HG03378 (cell line): ENCODE measurements at regions not wholly inside any gene's neighbourhood (a gene's known extent, or its start where the extent isn't known, plus 50 kb on each side); places are given as distances from the start of the nearest gene placed in this dataset.
"Not testable (repeated sequence)": the region's sequence is repeated elsewhere in the genome, so short reads cannot be mapped to it uniquely, and the experiment has no call there.

Experiments
- ATAC-seq: cut with Tn5 transposase; IDR thresholded peaks from one replicate; pipeline ENCODE4 v1.9.1; 2021; ENCODE audit warnings: mild to moderate bottlenecking, moderate library complexity; ENCODE audit not compliant: unreplicated experiment

DNA sequence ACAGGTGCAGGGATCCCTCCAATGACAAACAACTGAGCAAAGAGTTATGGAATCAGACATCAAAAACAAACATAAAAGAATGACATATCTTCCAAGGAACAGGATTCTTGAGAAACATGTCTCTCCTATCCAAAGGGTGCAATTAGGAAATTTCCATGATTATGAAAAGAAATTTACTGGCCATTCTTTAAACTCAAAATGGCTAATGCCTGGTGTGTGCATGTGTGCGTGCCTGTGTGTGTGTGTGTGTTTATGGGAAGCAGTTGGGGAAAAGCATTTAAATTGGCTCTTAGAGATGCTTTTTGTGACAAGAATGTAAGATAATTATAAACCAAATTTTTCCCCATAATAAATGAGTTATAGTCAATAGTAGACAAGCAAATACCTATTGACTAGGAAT, 320.5 kb upstream of the THBS1 start:
- ATAC-seq: no peak

GRCh38 chr15:39260791-39261190, 320.1 kb upstream of the THBS1 start:
- no peak for ATAC-seq

DNA sequence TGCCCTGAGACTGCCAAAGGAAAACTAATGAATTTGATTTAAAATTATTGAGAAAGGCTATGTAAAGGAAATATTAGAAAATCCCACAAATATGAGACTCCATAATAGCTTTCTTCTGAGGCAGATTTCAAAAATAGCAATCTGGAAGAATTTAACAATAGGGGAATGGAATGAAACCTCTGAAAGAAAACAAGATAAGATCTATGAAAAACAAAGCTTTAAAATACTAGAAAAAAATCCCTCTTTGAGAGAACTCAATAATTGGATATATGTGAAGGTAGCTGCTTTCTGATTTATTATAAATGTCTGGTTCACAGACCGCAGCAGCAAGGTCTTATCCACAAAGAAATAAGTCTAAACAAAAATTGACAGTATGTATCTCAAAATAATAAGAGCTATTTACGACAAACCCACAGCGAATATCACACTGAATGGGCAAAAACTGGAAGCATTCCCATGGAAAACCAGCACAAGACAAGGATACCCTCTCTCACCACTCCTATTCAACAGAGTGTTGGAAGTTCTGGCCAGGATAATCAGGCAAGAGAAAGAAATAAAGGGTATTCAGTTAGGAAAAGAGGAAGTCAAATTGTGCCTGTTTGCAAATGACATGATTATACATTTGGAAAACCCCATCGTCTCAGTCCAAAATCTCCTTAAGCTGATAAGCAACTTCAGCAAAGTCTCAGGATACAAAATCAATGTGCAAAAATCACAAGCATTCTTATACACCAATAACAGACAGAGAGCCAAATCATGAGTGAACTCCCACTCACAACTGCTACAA, 319.3 kb upstream of the THBS1 start:
- ATAC-seq: not testable (repeated sequence)

DNA sequence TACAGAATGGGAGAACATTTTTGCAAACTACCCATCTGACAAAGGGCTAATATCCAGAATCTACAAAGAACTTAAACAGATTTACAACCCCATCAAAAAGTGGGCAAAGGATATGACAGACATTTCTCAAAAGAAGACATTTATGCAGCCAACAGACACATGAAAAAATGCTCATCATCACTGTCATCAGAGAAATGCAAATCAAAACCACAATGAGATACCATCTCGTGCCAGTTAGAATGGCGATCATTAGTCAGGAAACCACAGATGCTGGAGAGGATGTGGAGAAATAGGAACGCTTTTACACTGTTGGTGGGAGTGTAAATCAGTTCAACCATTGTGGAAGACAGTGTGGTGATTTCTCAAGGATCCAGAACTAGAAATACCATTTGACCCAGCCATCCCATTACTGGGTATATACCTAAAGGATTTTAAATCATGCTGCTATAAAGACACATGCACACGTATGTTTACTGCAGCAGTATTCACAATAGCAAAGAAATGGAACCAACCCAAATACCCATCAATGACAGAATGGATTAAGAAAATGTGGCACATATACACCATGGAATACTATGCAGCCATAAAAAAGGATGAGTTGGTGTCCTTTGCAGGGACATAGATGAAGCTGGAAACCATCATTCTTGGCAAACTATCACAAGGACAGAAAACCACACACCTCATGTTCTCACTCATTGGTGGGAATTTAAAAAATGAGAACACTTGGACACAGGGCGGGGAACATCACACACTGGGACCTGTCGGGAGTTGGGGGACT, 317.7 kb upstream of the THBS1 start:
- not testable (repeated sequence) for ATAC-seq

DNA sequence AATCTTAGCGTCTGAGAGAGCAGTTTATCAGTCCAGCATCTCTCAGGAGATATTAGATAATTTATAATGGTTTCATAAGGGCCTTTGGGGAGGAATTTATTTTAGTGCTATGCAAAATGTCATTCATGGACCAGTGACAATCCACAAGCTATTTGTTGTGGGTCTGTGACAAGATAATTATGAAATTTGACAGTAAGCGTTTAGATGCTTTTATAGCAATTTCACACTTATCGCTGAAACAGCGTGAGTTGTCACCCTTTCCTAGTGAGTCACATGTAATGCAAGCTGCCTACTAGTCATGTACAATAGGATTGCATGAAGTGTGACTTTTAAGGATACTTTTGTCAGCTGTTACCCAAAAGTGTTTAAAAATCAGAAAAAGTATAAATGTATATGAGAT, 315.6 kb upstream of the THBS1 start:
- no peak for ATAC-seq

- ATAC-seq: no peak
Measured at GRCh38 chr15:39266890-39267289, 314.0 kb upstream of the THBS1 start.

GRCh38 chr15:39267685-39268084, 313.2 kb upstream of the THBS1 start:
- no peak for ATAC-seq

DNA sequence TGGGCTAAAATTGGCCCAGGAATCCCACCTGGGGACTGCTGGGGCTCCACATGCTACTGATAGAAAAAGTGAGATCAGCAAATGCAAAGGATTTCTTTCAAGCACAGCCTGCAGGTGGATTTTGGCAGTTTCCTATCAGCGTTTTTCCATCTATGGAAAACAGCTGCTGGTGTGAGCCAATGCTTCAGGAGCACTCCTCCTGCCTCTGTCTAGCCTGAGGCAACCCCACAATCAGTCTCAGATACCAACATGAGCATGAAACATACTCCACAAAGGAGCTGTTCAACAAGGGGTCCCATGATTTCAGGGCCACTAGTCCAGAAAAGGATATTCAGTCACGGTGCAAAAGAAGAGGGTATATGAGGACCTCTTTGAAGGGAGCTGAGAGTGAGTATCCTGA, 311.5 kb upstream of the THBS1 start:
- ATAC-seq: no peak

DNA sequence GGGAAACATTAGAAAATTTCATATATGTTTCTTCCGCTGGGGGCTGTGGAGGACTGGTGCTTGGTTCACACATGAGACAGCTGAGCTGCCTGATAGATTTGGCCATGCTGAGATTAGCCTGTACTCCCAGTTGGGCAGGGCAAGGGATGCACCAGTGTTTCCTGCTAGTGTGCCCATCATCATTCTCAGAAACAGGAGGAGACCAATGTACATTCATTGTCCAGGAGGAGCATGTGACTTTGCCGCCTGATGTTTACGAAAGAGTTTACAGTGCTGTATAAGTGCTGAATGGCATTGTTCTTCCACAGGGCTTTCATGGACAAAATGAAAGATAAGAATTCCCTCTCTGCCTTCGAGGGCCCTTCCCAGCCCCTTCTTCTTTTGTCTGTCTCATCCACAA, 311.1 kb upstream of the THBS1 start:
- no peak for ATAC-seq

DNA sequence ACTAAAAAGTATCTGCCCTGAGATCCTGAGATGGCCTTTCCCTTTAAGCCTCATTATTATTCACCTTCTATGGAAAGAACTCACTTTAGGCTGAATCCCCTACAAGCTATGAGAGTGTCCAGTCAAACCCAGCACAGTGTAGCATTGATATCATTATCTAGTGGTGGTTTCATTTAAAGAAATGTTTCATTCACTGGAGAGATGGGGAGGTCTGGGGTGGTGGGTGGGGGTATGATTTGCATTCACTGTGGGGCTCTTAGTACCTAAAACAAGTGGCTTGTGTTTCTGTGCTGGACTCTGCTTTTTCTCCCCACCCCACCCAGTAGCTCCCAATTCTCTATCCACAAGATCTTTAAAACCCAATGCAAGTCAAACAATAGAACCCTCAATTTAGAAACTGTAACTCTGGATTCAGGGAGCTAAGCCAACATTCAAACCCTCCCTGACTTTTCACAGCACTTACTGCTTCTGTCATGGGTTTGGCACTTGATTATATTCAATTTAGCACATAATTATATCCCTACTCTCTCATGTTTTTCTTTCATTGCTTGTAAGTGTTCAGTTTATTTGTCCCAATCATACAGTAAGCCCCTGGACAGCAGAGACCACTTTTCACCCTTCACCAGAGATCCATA, 310.5 kb upstream of the THBS1 start:
- no peak for ATAC-seq

DNA sequence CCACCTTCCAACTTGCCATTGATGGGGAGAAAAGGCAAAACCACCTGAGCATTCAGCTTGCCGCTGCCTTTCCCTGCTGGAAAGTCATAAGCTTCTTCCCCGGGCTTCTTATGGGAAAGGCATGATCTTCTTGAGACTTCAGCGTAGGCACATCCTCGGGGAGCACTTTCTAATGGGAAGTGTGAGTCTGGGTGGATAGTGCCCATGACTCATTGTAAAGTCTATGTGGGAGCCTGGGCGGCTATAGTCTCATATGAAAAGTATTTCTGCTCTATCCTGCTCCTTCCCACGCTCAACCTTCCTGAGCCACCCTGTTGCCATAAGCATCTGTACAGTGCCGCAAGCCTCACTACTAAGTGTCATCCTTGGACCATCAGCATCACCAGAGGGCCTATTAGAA, 309.9 kb upstream of the THBS1 start:
- no peak for ATAC-seq

GRCh38 chr15:39272901-39273300, 308.0 kb upstream of the THBS1 start:
- no peak for ATAC-seq

- no peak for ATAC-seq
Measured at GRCh38 chr15:39273717-39274411, 307.0 kb upstream of the THBS1 start.

- ATAC-seq: no peak
Measured at GRCh38 chr15:39275066-39275465, 305.8 kb upstream of the THBS1 start.

- ATAC-seq: no peak
Measured at GRCh38 chr15:39279311-39279710, 301.6 kb upstream of the THBS1 start.

GRCh38 chr15:39281094-39281493, 299.8 kb upstream of the THBS1 start:
- no peak for ATAC-seq

DNA sequence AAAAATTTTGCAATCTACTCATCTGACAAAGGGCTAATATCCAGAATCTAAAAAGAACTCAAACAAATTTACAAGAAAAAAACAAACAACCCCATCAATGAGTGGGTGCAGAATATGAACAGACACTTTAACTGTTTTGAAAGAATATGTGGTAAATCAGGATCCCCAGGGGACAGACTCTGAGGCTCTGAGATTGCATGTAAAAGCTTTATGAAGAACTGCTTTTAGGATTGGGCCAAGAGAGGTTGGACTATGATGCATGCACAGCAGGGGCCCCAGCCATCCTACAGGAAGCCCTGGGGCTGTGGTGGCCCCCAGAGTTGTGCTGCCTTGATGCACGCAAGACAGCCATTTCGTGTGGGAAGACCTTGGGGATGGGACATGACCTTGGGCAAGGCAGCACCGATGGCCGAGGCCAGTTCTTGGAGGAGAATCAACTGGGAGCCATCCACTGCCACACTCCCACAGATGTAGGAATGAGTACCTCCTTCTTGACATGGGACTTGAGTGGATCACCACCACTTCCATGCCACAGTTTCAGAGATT, 298.1 kb upstream of the THBS1 start:
- ATAC-seq: no peak

DNA sequence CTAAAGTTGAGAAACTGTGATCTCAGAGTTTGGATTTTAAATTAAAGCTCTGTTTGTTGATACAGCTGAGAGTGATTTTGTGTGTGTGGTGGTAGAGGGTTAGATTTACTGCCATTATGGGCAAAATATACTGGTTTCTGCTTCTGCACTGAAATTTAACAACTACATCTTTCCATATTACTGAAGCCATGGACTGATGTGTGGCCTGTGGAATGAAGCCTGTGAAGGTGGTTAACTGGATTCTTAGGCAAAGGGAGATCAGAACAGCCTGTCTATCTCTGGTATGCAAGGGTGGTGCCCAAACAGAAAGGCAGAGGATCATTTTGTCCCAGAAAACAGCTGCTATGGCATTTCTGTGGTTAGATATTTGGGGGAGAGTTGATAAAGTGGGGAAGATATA, 297.3 kb upstream of the THBS1 start:
- ATAC-seq: no peak

DNA sequence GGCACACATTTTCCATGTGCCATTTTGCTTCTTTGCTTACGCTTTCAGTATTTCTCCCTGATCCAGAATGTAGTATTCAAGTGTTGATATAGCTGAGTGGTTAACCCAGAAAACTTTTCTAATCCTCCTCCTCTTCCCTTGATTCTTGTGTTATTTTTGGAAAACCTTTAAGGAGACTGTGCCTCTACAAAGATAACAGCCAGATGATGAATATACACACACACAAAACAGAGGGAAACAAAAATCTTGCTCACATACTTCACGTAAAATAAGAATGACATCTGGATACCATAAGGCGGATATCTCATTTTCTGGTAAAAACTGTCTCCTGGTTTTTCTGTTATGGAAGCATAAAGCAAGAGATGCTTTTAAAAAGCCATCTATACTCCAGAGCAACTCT, 295.8 kb upstream of the THBS1 start:
- no peak for ATAC-seq

DNA sequence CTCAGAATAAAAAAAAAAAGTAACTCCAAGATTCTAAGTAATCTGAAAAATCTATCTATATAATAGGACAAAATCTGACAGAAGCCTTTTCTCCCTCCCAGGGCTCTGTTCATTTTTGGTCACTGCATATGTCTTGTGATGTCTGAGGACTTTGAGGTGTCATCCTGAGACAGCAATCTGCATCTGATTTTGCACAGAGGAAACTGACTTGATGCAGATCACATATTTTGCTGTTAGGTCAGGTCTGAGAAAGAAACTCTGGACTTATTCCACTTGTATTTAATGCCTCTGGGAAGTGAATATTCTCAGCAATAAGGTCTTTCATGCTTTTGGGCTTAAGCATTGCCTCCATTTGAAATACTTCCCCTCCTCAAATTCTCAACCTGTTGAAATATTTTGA, 295.2 kb upstream of the THBS1 start:
- ATAC-seq: no peak

DNA sequence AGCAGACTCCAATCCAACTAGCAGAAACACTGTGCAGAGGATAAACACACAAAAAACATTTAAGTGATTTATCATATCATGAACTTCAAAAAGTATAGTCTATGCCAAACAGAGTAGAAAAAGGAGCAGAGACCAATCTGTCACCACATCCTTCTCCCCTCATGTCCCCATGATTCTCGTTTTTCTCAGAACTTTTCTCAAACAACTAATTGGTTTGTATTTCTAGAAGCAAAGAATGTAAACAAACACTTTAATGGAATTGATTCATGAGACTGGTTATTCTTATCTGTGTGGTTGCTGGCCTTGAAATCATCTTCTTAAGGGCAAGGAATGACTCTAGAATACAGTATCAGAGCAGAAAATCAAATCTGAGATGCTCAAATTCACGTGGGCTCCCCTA, 294.2 kb upstream of the THBS1 start:
- no peak for ATAC-seq
